ENCODE measurements at regions not wholly inside any gene's neighbourhood (a gene's known extent, or its start where the extent isn't known, plus 50 kb on each side); places are given as distances from the start of the nearest gene placed in this dataset.

DNA sequence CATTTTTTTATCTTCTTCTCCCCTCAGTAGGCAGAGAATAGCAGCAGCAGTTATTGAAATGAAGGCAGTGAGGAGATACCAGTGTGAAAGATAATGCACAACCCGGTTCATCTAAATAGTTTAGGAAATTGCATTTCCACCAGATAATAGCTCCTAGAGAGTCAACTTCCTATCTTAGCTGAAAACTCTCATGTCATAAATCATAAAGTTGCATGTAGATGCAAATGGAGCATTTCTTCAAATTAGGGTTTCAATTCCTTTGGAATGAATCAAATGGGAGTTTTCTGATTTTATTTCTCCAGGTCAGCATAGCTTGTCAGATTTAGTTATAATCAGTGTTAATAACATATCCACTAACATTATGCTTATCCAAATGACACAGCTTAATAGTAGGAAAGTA, 335.3 kb downstream of the CNTNAP4 start:
- H3K4me1 Mint-ChIP-seq: no peaks in the 10 kb centered on the region
- no peaks in the 10 kb centered on the region for H3K9me3 Mint-ChIP-seq
- H3K27ac Mint-ChIP-seq: no peak overlapping the region
- DNase-seq (ENCODE audit: low spot score in 2 of 2, unreplicated experiment in 2 of 2): no peak
- no peaks in the 10 kb centered on the region for H3K36me3 Mint-ChIP-seq
- TF ChIP-seq, protein P1, sequence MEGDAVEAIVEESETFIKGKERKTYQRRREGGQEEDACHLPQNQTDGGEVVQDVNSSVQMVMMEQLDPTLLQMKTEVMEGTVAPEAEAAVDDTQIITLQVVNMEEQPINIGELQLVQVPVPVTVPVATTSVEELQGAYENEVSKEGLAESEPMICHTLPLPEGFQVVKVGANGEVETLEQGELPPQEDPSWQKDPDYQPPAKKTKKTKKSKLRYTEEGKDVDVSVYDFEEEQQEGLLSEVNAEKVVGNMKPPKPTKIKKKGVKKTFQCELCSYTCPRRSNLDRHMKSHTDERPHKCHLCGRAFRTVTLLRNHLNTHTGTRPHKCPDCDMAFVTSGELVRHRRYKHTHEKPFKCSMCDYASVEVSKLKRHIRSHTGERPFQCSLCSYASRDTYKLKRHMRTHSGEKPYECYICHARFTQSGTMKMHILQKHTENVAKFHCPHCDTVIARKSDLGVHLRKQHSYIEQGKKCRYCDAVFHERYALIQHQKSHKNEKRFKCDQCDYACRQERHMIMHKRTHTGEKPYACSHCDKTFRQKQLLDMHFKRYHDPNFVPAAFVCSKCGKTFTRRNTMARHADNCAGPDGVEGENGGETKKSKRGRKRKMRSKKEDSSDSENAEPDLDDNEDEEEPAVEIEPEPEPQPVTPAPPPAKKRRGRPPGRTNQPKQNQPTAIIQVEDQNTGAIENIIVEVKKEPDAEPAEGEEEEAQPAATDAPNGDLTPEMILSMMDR (IDR thresholded peaks at IDR 0.05; ENCODE audit: unreplicated experiment): no peak
- H3K4me3 Mint-ChIP-seq: no peak overlapping the region
- no peaks in the 10 kb centered on the region for H3K27me3 Mint-ChIP-seq (ENCODE audit: low read depth)

DNA sequence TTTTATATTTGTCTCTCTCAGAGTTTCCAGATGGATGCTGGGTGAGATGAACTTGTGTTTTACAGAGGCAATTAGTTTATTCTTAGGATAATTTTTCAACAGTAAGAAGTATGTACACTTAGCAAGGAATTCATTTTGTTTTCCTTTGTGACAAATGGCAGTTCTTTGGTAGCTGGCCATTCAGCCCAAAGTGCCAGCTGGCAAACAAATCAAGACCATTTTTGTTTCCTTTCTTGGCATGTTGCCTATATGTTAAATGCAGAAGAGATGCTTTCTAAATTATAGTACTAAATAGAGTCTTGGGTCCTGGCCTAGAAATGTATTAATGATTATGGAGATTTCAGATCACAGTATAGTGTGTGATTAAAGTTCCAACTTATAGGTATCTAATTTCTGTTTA, 337.1 kb downstream of the CNTNAP4 start:
- Mint-ChIP-seq H3K36me3 (no peaks in the 10 kb centered on the region), H3K27me3 (ENCODE audit: low read depth) (no peaks in the 10 kb centered on the region), H3K27ac (no peak overlapping the region), H3K4me1 (no peaks in the 10 kb centered on the region), H3K9me3 (no peaks in the 10 kb centered on the region), H3K4me3 (no peak overlapping the region)
- TF ChIP-seq, protein P1 (IDR thresholded peaks at IDR 0.05; ENCODE audit: unreplicated experiment): no peak
- DNase-seq (ENCODE audit: low spot score in 2 of 2, unreplicated experiment in 2 of 2): no peak

DNA sequence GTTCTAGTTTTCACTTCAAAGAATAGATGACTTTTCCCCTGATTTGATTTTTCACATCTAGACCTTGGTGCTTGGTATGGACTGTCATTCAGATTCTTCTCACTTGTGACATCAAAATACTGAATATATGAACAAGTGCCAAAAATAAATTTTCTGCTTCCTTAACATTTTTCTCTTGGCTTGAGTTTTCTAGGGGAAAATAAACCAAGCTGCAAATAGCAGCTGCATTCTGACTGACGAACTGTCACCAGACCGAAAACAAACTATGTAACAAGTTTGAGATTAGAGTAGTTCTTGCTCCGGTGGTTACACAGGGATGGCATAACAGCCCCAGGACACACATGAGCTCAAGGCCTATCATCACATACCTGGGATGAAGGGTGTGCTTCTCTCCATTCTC, 345.7 kb downstream of the CNTNAP4 start:
- TF ChIP-seq, protein P1 (IDR thresholded peaks at IDR 0.05; ENCODE audit: unreplicated experiment): no peak
- Mint-ChIP-seq H3K36me3 (no peaks in the 10 kb centered on the region), H3K4me3 (no peak overlapping the region), H3K27me3 (ENCODE audit: low read depth) (no peaks in the 10 kb centered on the region), H3K27ac (no peak overlapping the region), H3K9me3 (no peaks in the 10 kb centered on the region), H3K4me1 (no peaks in the 10 kb centered on the region)
- DNase-seq (ENCODE audit: low spot score in 2 of 2, unreplicated experiment in 2 of 2): no peak

DNA sequence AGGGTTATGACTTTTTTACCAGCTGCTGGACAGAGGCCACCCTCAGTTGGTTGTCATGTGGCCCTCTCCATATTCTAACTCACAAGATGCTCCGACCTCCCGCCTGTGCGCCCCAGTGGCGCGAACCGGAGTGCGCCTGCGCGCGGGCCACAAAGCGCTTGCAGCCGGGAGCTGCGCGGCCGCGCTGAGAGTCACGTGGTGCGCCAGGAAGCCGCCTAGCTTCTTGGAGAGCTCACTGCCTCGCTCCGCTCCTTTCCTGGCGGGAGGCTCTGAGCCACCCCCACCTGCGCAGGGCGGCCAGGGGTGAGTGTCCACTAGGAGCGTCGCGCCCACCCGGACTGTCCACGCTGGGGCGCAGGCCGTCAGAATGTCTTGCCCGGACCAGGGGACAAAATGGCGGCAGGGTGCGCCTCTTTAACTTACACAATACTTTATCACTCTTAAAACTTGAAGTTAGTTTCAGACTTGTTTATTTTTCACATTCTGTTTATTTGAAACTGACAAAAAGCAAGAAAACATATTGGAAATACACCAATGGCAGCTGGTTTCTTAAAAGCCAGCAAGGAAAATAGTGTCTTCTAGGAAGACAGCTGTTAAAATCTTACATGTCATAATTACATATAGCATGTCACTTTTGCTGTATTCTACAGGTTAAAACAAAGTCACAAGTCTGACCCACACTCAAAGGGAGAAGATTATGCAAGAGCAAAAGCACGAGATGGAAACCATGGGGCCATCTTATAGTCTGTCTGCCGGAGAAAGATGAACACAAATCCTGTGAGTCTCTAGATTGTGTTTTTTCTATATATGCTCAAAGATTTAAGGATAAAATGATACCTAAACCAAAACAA, 357.9 kb downstream of the CNTNAP4 start:
- H3K4me1 Mint-ChIP-seq: no peaks in the 10 kb centered on the region
- TF ChIP-seq, protein P1 (IDR thresholded peaks at IDR 0.05; ENCODE audit: unreplicated experiment): no peak
- H3K4me3 Mint-ChIP-seq: no peak overlapping the region

DNA sequence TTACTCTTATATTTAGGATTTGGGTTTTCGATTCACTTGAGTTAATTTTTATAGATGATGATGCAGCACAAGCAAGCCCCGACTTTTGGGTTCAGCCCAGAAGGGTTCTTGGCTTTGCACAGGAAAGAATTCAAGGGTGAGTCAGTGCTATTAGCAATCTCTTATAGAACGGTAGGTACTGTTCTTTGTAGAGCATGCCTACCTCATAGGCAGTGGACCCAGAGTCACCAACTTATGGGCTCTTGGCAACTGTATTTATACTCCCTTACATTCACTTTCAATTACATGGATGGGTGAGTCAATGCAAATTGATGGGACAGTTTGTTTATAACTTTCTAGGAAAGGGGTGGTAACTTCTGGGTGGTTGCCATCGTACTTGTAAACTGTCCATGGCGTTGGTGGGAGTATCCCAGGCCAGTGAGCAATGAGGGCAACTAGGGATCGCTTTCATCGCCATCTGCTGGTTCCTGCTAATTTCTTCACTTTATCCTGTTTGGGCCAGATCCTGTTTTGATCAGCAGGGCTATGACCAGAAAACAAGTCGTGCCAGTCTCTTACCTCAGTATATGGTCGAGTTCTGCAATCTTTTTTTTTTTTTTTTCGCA, 362.6 kb downstream of the CNTNAP4 start:
- H3K27me3 Mint-ChIP-seq (ENCODE audit: low read depth): peaks cover 3% of the 10 kb centered on the region
- no peaks in the 10 kb centered on the region for H3K36me3 Mint-ChIP-seq
- no peaks in the 10 kb centered on the region for H3K9me3 Mint-ChIP-seq
- no peak for DNase-seq (ENCODE audit: low spot score in 2 of 2, unreplicated experiment in 2 of 2)
- no peak overlapping the region for H3K27ac Mint-ChIP-seq
- no peaks in the 10 kb centered on the region for H3K4me1 Mint-ChIP-seq
- TF ChIP-seq, protein P1 (IDR thresholded peaks at IDR 0.05; ENCODE audit: unreplicated experiment): no peak
- no peak overlapping the region for H3K4me3 Mint-ChIP-seq

More for the DNA sequence above, 357.9 kb downstream of the CNTNAP4 start:
- Mint-ChIP-seq H3K36me3 (no peaks in the 10 kb centered on the region), H3K27ac (no peak overlapping the region), H3K27me3 (ENCODE audit: low read depth) (no peaks in the 10 kb centered on the region), H3K9me3 (peaks cover 28% of the 10 kb centered on the region)
- DNase-seq (ENCODE audit: low spot score in 2 of 2, unreplicated experiment in 2 of 2): no peak

Data from mesothelial cell of epicardium (in vitro differentiated cells).